NB4 (cell line): ENCODE measurements at regions not wholly inside any gene's neighbourhood (a gene's known extent, or its start where the extent isn't known, plus 50 kb on each side); places are given as distances from the start of the nearest gene placed in this dataset.
A peak's percentile ranks its signal among the peaks of the same experiment; 100 is the strongest.

ENCODE experiments used
- DNase-seq: peaks from one replicate; pipeline ENCODE4 v3.0.0; 2010; ENCODE audit warnings: low read depth
- H3K4me3 ChIP-seq: one replicate; pipeline ENCODE4 v1.5.1; 2011; ENCODE audit warnings: mild to moderate bottlenecking, low read depth, low read length, moderate library complexity
- MYC ChIP-seq: IDR thresholded peaks from 2 replicates; pipeline ENCODE4 v1.6.1; 2011; ENCODE audit warnings: low read depth, low read length
- POLR2A ChIP-seq: IDR thresholded peaks from 2 replicates; pipeline ENCODE4 v1.6.1; 2011; ENCODE audit warnings: mild to moderate bottlenecking; ENCODE audit not compliant: insufficient read length; ENCODE audit errors: extremely low read depth
- TF ChIP-seq, protein P1 (sequence below): IDR thresholded peaks from 2 replicates; pipeline ENCODE4 v1.6.1; 2011; ENCODE audit warnings: low read depth, low read length
- TF ChIP-seq, protein P2 (sequence below): IDR thresholded peaks from one replicate; pipeline ENCODE4 v1.5.1; 2012; ENCODE audit warnings: low read depth, low read length

DNA sequence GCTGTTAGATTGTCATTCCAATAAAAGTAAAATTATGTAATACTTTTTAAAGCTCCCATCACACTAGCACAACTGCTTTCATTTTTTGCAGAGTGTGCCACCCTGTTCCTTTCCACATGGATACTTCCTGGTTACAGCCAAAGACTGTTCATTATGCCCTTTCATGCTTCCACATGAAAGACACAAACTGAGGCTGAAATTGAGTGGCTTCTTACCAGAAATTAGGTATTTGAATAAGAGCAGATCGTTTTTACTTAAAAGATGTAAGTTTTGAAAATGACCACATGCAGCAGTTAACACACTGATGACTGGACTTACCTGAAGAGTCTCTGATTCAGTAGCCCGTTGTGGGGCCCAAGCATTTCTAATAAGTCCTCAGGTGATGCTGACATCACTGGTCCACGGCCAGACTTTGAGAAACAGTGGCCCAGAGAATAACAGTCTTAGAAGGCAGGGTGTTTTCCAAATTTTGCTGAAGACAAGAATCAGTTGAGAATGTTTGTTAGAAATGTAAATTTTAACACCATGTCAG lies 187.6 kb upstream of the DMRT1 start:
- TF ChIP-seq POLR2A (no peak), MYC (peak; percentile 42; the same call in 1 of the 2 replicates)
- TF ChIP-seq, protein P1, sequence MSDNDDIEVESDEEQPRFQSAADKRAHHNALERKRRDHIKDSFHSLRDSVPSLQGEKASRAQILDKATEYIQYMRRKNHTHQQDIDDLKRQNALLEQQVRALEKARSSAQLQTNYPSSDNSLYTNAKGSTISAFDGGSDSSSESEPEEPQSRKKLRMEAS: peak; percentile 20; the same call in 1 of the 2 replicates
- TF ChIP-seq, protein P2, sequence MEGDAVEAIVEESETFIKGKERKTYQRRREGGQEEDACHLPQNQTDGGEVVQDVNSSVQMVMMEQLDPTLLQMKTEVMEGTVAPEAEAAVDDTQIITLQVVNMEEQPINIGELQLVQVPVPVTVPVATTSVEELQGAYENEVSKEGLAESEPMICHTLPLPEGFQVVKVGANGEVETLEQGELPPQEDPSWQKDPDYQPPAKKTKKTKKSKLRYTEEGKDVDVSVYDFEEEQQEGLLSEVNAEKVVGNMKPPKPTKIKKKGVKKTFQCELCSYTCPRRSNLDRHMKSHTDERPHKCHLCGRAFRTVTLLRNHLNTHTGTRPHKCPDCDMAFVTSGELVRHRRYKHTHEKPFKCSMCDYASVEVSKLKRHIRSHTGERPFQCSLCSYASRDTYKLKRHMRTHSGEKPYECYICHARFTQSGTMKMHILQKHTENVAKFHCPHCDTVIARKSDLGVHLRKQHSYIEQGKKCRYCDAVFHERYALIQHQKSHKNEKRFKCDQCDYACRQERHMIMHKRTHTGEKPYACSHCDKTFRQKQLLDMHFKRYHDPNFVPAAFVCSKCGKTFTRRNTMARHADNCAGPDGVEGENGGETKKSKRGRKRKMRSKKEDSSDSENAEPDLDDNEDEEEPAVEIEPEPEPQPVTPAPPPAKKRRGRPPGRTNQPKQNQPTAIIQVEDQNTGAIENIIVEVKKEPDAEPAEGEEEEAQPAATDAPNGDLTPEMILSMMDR: no peak
- H3K4me3 ChIP-seq: no peak overlapping the region
- no peak for DNase-seq

DNA sequence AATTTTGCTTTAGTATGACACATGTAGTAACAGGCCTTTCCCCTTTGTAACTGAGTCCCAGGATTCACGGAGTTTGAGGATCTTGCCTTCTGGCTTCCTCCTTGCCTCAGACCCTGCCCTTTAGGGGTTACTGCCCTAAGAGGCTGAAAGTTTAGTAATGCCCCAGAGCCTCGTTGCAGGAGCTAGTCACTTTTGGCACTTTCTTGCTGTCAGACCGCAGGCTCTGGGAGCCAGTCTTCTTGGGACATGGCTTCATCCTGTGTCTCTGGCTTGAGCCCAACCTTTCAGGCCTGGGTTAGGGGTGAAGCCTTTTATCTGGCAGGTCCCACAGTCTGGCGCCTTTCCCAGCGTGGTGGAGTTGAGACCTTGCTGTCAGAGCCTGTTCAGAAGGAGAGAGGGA lies 185.6 kb upstream of the DMRT1 start:
- TF ChIP-seq, protein P1: no peak
- TF ChIP-seq, protein P2: no peak
- TF ChIP-seq MYC: no peak
- TF ChIP-seq POLR2A: no peak
- DNase-seq: peak; percentile 71
- H3K4me3 ChIP-seq: no peak overlapping the region

DNA sequence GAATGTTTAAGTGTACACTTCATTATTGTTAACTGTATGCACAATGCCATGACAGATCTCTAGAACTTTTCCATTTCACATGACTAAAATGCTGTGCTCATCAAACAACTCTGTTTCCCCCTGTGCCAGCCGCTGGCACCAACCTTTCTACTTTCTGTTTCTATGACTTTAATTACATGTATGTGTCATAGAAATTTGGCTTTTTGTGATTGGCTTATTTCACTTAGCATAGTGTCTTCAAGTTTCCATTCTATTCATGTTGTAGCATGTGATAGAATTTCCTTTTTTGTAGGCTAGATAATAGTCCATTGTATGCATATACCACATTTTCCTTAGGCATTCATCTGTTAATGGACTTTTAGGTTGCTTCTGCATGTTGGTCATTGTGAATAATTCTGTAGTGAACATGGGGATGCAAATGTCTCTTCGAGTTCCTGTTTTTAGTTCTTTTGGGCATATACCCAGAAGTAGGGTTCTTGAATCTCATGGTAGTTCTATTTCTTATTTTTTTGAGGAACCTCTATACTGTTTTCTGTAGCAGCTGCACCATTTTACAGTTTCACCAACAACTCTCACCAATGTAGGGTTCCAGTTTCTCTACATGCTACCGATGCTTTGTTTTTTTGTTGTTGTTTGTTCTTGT lies 184.4 kb upstream of the DMRT1 start:
- H3K4me3 ChIP-seq: no peak overlapping the region
- TF ChIP-seq, protein P1: peak; percentile 39
- TF ChIP-seq MYC: no peak
- peak; percentile 54 for DNase-seq

DNA sequence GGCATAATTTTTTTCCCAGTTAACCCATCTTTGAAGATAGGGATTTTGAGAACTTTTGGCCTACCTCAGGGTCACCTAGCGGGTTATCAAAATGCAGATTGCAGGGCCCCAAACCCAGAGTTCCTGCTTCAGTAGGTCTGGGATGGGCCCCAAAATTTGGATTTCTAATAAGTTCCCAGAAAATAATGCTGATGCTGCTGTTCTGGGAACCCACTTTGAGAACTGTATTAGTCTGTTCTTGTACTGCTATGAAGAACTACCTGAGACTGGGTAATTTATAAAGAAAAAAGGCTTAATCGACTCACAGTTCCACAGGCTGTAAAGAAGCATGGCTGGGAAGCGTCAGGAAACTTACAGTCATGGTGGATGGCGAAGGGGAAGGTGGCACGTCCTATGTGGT lies 182.2 kb upstream of the DMRT1 start:
- H3K4me3 ChIP-seq: no peak overlapping the region
- TF ChIP-seq POLR2A (no peak), MYC (no peak)
- TF ChIP-seq, protein P1: no peak
- TF ChIP-seq, protein P2: no peak
- DNase-seq: no peak

DNA sequence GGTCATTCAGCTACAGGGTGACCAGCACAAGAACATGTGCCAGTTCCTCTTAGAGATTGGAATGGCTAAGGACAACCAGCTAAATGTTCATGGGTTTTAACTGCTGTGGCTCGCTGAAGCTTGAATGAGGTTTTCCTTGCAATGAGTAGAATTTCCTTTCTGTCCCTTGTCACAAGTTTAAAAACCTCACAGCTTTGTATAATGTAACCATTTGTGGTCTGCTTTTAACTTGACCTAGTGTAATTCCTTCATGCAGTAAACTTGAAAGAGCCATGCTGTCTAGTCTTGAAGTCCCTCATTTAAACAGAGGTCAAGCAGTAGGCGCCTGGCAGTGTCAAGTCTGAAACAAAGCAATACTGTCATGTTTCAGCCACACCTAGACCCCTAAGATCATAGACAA lies 181.3 kb upstream of the DMRT1 start:
- no peak for DNase-seq
- H3K4me3 ChIP-seq: no peak overlapping the region
- TF ChIP-seq, protein P2: no peak
- no peak for TF ChIP-seq MYC
- TF ChIP-seq POLR2A: no peak
- TF ChIP-seq, protein P1: no peak

DNA sequence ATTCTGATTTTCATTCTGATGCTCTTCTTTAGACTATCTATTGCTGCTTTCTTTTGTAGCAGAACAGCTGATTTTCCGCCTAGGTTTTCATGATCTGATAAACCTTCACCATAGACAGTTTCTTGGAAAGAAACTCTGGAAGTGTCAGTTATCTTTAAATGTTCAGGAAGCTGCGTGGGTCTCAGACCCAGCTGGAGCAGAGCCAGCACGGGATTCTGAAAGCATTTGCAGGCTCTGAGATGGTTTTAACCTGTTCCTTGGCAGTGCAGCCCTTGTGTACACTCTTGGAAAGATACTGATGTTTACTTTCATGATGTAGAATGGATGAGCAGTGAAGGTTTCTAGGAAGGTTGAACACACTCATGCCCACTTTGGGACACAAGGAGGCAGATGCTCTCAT lies 178.0 kb upstream of the DMRT1 start:
- no peak overlapping the region for H3K4me3 ChIP-seq
- TF ChIP-seq MYC: no peak
- TF ChIP-seq, protein P2: no peak
- TF ChIP-seq POLR2A: no peak
- TF ChIP-seq, protein P1: no peak
- DNase-seq: no peak
